ENCODE measurements at regions not wholly inside any gene's neighbourhood (a gene's known extent, or its start where the extent isn't known, plus 50 kb on each side); places are given as distances from the start of the nearest gene placed in this dataset.

DNA sequence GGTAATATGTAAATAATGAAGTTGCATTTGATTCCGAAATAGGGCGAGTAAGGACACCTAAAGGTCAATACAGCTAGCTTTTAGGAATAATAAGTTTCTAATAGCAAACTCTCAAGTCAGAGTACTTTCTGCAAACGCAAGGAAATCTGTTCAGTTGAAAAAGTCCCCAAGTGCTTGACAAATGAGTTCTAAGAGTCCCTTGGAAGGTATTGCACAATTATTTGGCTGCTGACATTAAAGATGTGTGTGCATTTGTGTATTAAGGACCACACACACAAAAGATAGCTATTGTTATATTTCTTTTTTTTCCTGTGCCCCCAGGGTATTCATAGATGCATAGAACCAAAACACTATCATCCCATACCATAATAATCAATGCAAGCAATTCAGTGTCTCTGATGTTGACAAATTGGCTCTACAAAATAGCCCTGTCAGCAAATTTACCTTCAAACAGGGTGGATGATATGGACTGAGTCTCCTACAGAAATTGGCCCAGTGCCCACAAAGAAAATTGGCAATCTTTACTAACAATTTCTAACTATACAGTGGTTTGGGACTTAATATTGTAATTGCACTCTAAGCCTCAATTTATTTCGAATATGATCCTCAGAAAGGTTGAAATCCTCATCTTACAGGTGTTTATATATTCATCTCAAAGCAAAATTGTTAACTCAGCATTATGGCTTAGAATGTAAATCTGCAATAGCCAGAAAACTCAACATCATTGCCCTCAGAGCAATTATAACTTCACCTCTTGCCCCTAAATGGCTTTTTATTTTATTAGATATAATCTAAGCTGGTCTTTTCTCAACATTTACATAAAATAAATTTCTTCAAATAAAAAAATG, 827.2 kb downstream of the MAT2B start:
- no peak for TF ChIP-seq CTCF (IDR thresholded peaks at IDR 0.05; ENCODE audit: insufficient read depth, low read length, poor library complexity, severe bottlenecking)
- H3K27me3 ChIP-seq (replicated peaks; ENCODE audit: control insufficient read depth, insufficient read depth, low read length), result no peaks in the 10 kb centered on the region
- H3K4me3 ChIP-seq (replicated peaks; ENCODE audit: low read depth, low read length), result no peak overlapping the region
- DNase-seq (ENCODE audit: extremely low read depth, insufficient read length), result no peak
- H3K36me3 ChIP-seq (ENCODE audit: control insufficient read depth, insufficient read depth, low read length), result no peaks in the 10 kb centered on the region

DNA sequence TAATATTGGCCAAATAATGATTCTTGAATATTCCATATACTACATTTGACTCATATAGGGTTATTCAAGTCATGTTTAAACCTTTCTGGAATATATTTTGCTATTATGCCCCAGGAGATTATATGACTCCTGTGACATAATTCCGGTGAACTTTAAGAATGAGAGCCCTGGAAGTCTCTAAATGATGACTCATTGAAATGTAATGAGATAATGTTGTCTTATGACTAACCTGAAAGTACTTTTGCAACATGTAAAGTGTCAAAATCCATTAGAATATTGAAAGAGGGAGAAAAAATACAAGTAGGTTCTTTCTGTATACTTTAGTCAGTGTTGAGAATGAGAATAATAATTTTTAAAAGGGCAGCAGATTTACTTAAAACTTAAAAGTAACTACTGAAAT, 830.4 kb downstream of the MAT2B start:
- H3K27me3 ChIP-seq (replicated peaks; ENCODE audit: control insufficient read depth, insufficient read depth, low read length), result no peaks in the 10 kb centered on the region
- TF ChIP-seq CTCF (IDR thresholded peaks at IDR 0.05; ENCODE audit: insufficient read depth, low read length, poor library complexity, severe bottlenecking), result no peak
- DNase-seq (ENCODE audit: extremely low read depth, insufficient read length), result no peak

GRCh38 chr5:164336276-164336675, 830.9 kb downstream of the MAT2B start:
- no peak overlapping the region for H3K4me3 ChIP-seq (replicated peaks; ENCODE audit: low read depth, low read length)
- H3K36me3 ChIP-seq (ENCODE audit: control insufficient read depth, insufficient read depth, low read length), result no peaks in the 10 kb centered on the region
- TF ChIP-seq CTCF (IDR thresholded peaks at IDR 0.05; ENCODE audit: insufficient read depth, low read length, poor library complexity, severe bottlenecking), result no peak
- DNase-seq (ENCODE audit: extremely low read depth, insufficient read length), result no peak
- no peaks in the 10 kb centered on the region for H3K27me3 ChIP-seq (replicated peaks; ENCODE audit: control insufficient read depth, insufficient read depth, low read length)

More for the DNA sequence above, 830.4 kb downstream of the MAT2B start:
- no peak overlapping the region for H3K4me3 ChIP-seq (replicated peaks; ENCODE audit: low read depth, low read length)
- H3K36me3 ChIP-seq (ENCODE audit: control insufficient read depth, insufficient read depth, low read length), result no peaks in the 10 kb centered on the region

GRCh38 chr5:164336906-164337305, 831.5 kb downstream of the MAT2B start:
- Histone ChIP-seq H3K4me3 (replicated peaks; ENCODE audit: low read depth, low read length) (no peak overlapping the region), H3K27me3 (replicated peaks; ENCODE audit: control insufficient read depth, insufficient read depth, low read length) (no peaks in the 10 kb centered on the region), H3K36me3 (ENCODE audit: control insufficient read depth, insufficient read depth, low read length) (no peaks in the 10 kb centered on the region)
- no peak for DNase-seq (ENCODE audit: extremely low read depth, insufficient read length)
- TF ChIP-seq CTCF (IDR thresholded peaks at IDR 0.05; ENCODE audit: insufficient read depth, low read length, poor library complexity, severe bottlenecking), result no peak

DNA sequence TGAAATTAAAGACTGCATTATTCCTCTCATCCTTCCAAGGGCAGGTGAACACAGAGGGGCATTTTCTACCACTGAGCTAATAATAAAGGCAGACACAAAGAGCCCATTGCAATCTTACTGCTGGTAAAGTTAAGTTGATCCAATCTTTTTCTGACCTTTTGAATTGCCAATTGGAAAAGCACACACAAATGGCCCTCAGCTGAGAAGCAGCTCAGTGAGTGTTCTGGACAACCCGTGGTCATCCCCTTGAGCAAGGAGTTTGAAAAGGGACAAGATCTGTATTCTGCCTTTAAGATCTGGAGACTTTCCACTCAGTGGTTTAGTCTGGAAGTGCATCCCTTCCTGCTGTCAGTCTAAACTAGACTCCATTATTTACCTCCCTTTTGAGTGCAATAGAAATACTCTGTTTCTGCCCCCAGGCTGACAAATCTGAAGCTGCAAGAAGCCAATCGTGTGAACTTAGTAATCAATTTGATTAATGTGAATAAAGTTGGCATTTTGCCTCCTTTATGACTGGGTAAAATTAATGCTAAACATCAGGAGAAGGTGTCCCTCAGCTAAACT, 835.7 kb downstream of the MAT2B start:
- no peak for DNase-seq (ENCODE audit: extremely low read depth, insufficient read length)
- Histone ChIP-seq H3K27me3 (replicated peaks; ENCODE audit: control insufficient read depth, insufficient read depth, low read length) (no peaks in the 10 kb centered on the region), H3K4me3 (replicated peaks; ENCODE audit: low read depth, low read length) (no peak overlapping the region), H3K36me3 (ENCODE audit: control insufficient read depth, insufficient read depth, low read length) (no peaks in the 10 kb centered on the region)
- TF ChIP-seq CTCF (IDR thresholded peaks at IDR 0.05; ENCODE audit: insufficient read depth, low read length, poor library complexity, severe bottlenecking), result no peak
